NOMO-1 treated with DMSO at 0.1 percent for 48 hours (cell line): ENCODE measurements at regions not wholly inside any gene's neighbourhood (a gene's known extent, or its start where the extent isn't known, plus 50 kb on each side); places are given as distances from the start of the nearest gene placed in this dataset.

Experiments
- DNase-seq: peaks from one replicate; lab custom pipeline; 2025; ENCODE audit not compliant: unreplicated experiment; lab: John Stamatoyannopoulos, UW

- no peak for DNase-seq
Observed at GRCh38 chr5:96340357-96340756, 92.7 kb downstream of the PCSK1 start.

- DNase-seq = peak; percentile 21
Observed at GRCh38 chr5:96339862-96340261, 93.2 kb downstream of the PCSK1 start.

GRCh38 chr5:96338624-96339415, 94.2 kb downstream of the PCSK1 start:
- DNase-seq = no peak

DNA sequence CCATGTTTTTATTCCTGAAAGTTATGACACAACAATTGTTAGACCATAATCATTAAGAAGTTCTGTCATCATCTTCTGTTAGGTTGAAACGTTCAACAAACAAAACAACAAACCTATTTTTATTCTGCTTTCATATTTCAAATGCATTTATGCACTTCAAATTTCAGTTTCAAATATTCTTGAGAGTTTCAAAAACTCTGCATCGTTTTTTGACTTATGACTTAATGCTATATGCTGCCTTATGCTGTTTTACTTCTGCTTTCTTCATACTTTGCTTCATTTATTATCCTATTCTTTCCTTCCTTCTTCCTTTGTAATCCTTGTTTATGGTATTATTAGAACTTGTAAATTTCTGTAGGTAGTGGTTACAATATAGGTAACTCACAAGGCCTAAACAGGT, 95.0 kb downstream of the PCSK1 start:
- DNase-seq = peak; percentile 19

DNA sequence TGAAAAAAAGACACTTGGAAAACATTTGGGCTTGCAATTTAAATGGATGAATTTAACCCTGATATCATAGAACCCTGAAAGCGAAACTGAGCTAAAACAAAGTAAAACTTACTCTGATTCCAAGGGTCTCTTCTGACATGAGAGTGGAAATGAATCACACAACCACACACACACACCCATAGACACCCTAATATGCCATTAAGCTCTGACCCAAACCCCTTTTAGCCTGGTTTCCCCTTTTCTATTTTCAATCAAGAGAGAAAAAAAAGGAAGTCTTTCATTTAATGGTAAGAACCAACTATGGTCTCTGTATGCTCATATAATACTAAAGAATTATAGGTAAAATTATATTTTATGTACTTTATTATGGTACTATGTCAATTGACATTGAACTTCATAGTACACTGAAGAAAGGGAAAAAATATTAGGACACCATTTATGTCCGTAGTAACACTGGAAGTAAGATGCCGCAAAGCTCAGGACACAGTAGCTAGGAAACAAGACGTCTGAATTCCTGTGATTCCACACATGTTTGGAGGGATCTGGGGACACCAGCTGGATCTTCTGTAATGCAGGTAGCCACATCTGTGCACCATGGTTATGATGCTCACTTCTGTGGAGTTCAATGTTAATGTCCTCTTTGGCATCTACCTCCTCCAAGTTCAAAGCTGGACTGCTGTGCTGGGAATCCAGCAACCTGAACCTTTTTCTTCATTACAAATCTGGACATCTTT, 95.8 kb downstream of the PCSK1 start:
- DNase-seq = peak; percentile 66

DNA sequence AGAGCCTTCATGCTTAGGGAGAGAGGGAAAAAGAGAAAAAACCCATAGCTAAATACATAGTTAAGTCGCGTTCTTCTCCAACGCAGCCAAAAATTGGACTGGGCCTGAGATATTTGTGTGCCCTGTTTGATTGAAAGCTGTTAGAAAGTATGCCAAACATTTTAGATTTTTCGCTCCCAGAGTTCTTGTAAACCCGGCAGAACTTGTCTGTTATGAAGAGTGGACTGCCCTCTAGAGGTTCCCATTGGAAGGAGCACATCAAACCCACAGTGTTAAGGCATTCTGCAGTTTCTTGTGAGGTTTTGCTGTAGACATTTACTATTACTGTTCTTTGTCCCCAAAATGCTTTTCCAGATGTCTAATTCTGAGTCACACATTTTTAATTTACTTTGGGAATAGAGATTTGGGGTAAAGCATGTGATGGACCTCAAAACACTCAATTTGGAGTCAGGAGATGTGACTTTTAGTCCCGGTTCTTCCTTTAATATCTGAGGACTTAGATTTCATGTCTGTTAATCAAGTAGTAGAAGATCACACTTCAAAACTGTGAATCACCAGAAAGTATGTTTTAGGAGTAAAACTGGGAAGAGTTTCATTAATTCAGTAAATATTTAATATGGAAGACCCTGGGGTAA, 96.6 kb downstream of the PCSK1 start:
- peak; percentile 76 for DNase-seq

GRCh38 chr5:96335873-96336272, 97.2 kb downstream of the PCSK1 start:
- no peak for DNase-seq

DNA sequence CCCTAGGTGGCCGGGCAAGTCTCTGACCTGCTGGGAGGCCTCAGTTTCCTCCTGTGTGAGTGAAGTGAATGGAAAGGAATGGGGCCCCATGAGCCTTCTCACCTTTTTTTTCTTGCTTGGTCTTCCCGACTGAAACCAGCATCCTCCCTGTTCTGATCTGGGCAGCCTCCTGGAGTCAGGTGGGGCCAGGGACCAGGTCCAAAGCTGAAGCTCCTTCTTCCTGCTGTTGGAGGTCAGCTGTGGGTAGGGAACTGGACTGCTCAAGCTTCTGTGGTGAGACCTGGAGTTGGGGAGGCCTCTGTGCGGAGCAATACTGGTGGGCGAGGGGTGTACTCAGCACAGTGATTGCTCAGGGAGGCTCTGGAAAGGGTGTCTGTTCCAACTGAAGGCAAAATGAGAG, 99.7 kb downstream of the PCSK1 start:
- no peak for DNase-seq

GRCh38 chr5:96332535-96333366, 100.3 kb downstream of the PCSK1 start:
- no peak for DNase-seq

GRCh38 chr5:96331681-96332361, 101.2 kb downstream of the PCSK1 start:
- DNase-seq = no peak

DNA sequence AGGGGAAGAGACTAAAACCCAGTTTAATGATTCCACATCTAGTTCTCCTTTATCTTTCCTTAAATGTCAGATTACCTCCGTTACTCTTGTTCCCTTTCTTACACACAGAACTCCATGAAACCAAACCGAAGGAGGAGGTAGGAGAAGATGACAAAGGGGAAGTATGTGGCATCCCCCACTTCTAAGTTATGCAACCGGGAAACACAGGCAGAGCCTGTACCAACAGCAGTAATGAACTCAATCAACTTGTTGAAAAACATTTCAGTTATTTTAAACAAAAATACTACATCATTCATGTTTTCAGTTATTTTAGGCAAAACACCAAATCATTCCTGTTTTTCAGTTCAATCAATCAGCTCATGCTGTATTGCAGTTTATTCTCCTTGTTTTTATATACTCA, 101.8 kb downstream of the PCSK1 start:
- peak; percentile 62 for DNase-seq

DNA sequence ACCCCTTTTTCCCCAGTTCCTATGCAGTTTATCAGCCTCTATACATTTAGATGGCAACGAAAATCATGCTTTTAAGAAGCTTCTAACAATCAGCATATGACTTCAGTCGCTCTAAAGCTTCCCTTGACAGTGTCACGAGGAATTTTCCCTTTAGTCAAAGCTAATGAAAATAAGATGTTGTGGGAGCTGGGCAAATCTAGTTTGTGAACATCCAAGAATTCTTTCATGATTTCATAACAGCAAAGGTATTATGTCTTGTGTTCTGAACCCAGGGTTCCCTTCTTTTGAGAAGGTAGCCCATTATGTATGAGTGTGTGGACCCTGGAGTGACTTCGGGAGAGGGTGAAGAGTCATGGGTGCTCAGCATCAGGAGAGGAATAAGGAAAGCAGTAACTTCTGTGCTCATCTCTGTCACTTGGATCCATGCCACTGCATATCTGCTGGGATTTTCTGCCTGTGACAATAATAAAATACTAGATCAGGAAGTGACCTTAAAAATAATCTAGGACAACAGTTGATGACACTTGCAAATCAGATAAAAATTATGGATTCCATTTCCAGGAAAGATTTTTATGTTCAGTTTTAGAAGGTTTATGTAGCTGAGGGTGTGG, 102.4 kb downstream of the PCSK1 start:
- DNase-seq = no peak

DNA sequence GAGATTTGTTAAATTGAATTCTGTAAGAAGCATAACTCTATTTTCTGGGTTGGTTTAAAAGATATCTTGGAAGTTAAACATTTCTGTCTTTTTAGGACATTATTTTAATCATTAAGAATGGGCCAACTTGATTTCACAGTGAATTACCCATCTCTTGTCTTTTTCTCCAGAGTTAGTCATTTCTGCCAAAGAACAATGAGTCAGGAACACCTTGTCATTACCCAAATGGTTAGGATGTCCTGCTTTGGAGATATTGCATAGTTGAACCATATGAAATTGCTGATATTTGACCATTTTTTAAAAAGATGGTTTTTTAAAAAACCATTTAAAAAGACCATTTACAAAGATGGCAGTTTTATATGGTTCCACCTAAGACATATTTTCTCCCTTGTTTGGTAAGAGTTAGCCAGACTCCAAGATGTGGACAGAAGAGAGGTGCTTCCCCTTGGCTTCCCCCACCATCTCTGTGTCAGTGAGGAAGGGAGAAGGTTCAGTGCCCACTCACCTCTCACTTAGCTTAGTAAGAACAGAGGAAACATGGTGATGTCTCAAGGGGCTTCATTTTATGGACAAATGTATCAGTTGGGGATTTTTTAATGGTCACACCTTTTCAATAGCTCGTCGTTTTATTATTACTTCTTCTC, 103.0 kb downstream of the PCSK1 start:
- DNase-seq = no peak

DNA sequence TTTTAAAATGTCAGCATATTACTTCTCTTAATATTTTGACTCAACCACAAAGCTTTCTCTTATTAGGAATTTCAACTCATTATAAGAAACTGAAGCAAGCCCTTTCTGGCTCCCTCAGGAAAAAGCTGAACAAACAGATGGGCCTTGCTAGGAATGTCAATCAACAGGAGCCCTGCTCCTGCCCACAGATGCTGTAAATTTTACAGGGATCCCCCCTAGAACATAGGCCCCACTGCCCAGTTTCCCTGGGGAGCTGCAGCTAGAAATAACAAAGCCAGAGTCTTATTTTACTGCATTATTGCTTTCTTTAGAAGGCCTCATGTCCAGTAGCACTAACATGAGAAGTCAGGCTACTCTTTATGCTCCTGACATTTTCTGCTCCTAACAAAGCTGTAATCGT, 103.8 kb downstream of the PCSK1 start:
- DNase-seq = no peak

DNA sequence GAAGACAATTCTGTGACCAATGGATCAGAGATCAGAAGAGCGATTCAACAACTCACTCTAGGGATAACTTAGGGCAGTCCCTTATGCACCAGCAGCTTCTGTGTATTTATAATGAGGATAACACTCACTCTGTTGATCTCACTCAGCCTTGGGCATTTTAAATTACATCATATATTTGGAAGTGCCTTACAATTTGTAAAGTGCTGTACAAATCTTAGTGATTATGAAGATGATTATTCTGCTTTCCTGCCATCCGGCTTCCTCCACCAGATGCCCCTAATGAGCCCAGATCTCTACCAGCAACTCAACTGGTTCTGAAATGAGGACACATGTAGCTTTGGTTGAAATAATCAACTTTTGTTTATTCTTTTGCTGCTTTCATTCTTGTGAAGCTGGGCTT, 105.3 kb downstream of the PCSK1 start:
- no peak for DNase-seq

- DNase-seq = no peak
Observed at GRCh38 chr5:96326902-96327301, 106.1 kb downstream of the PCSK1 start.

DNA sequence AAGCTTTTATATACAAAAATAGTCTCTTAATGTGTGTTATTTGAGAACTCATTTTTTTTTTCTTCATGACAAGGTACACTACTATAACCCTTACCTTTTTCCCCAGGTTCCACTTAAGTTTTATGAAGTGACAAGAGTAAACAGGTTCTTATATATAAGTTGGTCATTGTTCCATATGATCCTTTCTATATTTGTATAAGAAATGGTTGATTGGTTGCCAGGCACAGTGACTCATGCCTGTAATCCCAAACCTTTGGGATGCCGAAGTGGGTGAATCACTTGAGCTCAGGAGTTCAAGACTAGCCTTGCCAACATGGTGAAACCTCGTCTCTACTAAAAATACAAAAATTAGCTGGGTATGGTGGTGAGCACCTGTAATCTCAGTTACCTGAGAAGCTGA, 108.3 kb downstream of the PCSK1 start:
- no peak for DNase-seq

GRCh38 chr5:96322865-96323264, 110.2 kb downstream of the PCSK1 start:
- DNase-seq = no peak

DNA sequence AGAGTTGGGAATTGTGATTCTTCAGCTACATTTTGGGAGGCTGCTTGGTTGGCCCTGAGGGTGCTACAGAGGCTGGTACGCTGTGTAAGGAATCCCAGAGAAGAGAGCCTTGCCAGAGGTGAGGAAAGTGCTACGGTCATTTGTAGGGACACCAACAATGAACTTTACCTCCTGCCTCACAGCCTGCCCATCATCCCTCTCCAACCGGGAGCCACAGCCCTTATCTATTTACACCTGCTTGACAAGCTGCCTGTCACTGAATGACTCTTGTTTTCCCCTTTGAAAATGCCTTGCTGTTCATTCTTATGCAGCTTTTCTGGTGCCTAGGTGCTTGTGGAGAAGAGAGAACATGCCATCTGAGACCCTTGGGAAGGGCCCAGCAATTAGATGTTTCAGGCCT, 110.8 kb downstream of the PCSK1 start:
- DNase-seq = no peak

DNA sequence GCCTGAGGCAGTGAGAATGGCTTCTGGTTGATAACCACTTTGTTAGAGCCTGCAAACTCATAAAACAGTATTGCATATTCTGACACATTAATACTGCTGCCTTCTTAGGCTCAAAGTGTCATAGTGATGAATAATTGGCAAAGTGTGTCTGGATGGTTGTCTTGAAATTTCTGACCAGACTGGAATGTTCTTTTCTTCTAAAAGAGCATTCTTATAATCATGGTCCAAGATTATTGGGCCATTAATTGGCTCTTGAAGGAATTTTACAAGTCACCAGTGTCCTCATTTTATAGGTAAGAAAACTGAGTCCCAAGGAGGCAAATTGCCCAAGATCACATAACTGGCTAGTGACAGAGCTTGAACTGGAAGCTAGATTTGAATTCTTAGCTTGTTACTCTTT, 111.7 kb downstream of the PCSK1 start:
- DNase-seq = no peak
